ENCODE measurements at regions not wholly inside any gene's neighbourhood (a gene's known extent, or its start where the extent isn't known, plus 50 kb on each side); places are given as distances from the start of the nearest gene placed in this dataset.

DNA sequence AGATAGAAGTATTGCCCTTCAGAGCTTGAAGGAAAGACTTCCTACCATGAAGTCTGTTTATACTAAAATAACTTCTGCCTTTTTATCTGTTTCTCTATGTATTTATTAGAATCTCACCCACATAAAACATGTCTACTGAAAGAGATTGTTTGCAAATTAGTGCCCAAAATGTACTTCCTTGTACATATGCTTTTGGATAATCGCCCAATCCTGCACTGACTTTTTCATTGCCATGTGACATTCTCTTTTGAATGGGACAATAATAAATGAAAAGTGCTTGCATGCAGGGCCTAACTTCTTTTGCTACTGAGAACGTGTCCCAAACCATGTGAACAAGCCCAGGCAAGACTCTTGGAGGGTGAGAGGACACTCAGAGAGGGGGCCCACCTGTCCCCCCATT lies 711.6 kb upstream of the ADAMTS5 start:
- Histone ChIP-seq H3K27ac (no peak overlapping the region), H3K9me3 (no peaks in the 10 kb centered on the region), H3K36me3 (no peaks in the 10 kb centered on the region), H3K27me3 (no peaks in the 10 kb centered on the region), H3K4me1 (no peaks in the 10 kb centered on the region), H3K4me3 (no peak overlapping the region)
- TF ChIP-seq EP300 (IDR thresholded peaks at IDR 0.05) (no peak), POLR2A (IDR thresholded peaks at IDR 0.05) (no peak), POLR2AphosphoS5 (IDR thresholded peaks at IDR 0.05) (no peak)
- TF ChIP-seq, protein P1, sequence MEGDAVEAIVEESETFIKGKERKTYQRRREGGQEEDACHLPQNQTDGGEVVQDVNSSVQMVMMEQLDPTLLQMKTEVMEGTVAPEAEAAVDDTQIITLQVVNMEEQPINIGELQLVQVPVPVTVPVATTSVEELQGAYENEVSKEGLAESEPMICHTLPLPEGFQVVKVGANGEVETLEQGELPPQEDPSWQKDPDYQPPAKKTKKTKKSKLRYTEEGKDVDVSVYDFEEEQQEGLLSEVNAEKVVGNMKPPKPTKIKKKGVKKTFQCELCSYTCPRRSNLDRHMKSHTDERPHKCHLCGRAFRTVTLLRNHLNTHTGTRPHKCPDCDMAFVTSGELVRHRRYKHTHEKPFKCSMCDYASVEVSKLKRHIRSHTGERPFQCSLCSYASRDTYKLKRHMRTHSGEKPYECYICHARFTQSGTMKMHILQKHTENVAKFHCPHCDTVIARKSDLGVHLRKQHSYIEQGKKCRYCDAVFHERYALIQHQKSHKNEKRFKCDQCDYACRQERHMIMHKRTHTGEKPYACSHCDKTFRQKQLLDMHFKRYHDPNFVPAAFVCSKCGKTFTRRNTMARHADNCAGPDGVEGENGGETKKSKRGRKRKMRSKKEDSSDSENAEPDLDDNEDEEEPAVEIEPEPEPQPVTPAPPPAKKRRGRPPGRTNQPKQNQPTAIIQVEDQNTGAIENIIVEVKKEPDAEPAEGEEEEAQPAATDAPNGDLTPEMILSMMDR (IDR thresholded peaks at IDR 0.05) = no peak
- 77 to 89% (median 88%) methylated on average over 2 of the region's 2 CpGs for WGBS, 5 donors
- intact Hi-C loops (cut with DNase I; ENCODE audit: low total_unique reads) = no loop called here
- no peak for DNase-seq

DNA sequence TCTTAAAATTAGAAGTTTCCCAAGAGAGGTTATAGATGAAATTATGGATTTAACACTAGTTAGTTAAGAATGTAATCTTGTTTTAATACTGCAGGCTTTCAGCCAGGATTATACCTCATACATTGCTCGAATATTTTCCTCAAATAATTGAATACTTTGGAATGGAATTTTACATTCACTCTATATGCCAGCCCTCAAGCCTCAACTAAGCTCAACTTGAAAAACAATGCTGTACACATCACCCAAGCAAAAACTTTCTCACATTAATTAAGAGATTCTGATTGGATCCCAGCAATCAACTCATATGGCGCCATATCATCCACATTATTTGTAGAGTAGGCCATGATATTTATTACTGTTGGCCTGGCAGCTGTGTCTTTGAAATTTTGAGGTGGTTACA lies 710.7 kb upstream of the ADAMTS5 start:
- intact Hi-C loops (cut with DNase I; ENCODE audit: low total_unique reads) = no loop called here
- TF ChIP-seq EP300 (IDR thresholded peaks at IDR 0.05) = no peak
- TF ChIP-seq, protein P1 (IDR thresholded peaks at IDR 0.05) = no peak
- TF ChIP-seq POLR2A (IDR thresholded peaks at IDR 0.05) = no peak
- no peak for TF ChIP-seq POLR2AphosphoS5 (IDR thresholded peaks at IDR 0.05)
- no peaks in the 10 kb centered on the region for H3K9me3 ChIP-seq
- no peak for DNase-seq
- 19 to 83% (median 46%) methylated on average over 2 of the region's 2 CpGs for WGBS, 5 donors
- no peaks in the 10 kb centered on the region for H3K4me1 ChIP-seq
- no peak overlapping the region for H3K4me3 ChIP-seq
- H3K36me3 ChIP-seq = no peaks in the 10 kb centered on the region
- H3K27me3 ChIP-seq = no peaks in the 10 kb centered on the region
- no peak overlapping the region for H3K27ac ChIP-seq

DNA sequence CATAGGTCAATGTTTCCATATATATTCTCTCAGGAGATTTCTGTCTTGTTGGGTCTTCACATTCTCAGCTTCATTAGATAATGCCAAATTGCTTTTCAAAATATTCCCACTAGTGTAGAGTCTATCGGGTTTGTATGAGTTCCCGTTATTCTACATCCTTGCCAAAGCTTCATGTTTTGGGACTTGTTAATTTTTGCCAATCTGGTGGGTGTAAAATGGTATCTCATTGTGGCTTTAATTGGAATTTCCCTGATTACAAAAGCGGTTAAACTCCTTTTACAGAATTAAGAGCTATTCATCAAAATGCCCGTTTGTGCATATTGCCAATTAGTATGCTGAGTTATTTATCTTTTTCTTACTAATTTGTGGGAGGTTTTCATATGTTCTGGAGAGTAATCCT lies 708.4 kb upstream of the ADAMTS5 start:
- Histone ChIP-seq H3K36me3 (no peaks in the 10 kb centered on the region), H3K27ac (no peak overlapping the region), H3K9me3 (no peaks in the 10 kb centered on the region), H3K4me3 (no peak overlapping the region), H3K4me1 (no peaks in the 10 kb centered on the region), H3K27me3 (no peaks in the 10 kb centered on the region)
- TF ChIP-seq POLR2AphosphoS5 (IDR thresholded peaks at IDR 0.05) (no peak), EP300 (IDR thresholded peaks at IDR 0.05) (no peak), POLR2A (IDR thresholded peaks at IDR 0.05) (no peak)
- TF ChIP-seq, protein P1 (IDR thresholded peaks at IDR 0.05) = no peak
- intact Hi-C loops (cut with DNase I; ENCODE audit: low total_unique reads) = no loop called here
- DNase-seq = no peak
- 84 to 90% (median 86%) methylated on average over 4 of the region's 4 CpGs for WGBS, 5 donors

DNA sequence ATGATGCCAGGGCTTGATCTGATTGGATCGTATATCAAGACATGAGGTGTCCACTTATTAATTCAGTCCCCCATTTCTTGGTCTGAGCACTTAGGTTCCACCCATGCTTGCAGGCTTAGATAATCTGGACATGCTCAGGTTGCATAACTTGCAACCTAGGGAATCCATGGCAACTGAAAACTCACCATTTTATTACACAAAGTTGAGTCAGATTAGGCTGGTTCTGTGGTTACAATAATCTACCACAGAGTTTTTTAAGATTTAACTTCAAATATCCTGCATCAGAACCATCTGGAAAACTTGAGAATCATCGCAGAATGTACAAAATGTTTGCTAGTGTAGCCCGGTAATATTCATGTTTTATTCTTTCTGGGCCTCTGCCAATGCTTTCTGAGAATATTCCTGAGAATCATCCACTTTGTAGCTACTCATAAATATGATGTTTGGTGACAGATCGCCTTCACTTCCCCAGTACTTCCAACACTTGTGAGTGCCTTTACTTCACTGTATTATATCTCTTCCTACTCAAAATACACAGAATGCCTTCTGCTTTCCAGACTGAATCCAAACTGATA lies 707.2 kb upstream of the ADAMTS5 start:
- Histone ChIP-seq H3K27me3 (no peaks in the 10 kb centered on the region), H3K4me3 (no peak overlapping the region), H3K9me3 (no peaks in the 10 kb centered on the region), H3K27ac (no peak overlapping the region), H3K4me1 (no peaks in the 10 kb centered on the region), H3K36me3 (no peaks in the 10 kb centered on the region)
- intact Hi-C loops (cut with DNase I; ENCODE audit: low total_unique reads) = no loop called here
- no peak for TF ChIP-seq POLR2A (IDR thresholded peaks at IDR 0.05)
- TF ChIP-seq, protein P1 (IDR thresholded peaks at IDR 0.05) = no peak
- no peak for DNase-seq
- WGBS, 5 donors = 84 to 96% (median 88%) methylated on average over 4 of the region's 4 CpGs
